ENCODE measurements at regions not wholly inside any gene's neighbourhood (a gene's known extent, or its start where the extent isn't known, plus 50 kb on each side); places are given as distances from the start of the nearest gene placed in this dataset.

DNA sequence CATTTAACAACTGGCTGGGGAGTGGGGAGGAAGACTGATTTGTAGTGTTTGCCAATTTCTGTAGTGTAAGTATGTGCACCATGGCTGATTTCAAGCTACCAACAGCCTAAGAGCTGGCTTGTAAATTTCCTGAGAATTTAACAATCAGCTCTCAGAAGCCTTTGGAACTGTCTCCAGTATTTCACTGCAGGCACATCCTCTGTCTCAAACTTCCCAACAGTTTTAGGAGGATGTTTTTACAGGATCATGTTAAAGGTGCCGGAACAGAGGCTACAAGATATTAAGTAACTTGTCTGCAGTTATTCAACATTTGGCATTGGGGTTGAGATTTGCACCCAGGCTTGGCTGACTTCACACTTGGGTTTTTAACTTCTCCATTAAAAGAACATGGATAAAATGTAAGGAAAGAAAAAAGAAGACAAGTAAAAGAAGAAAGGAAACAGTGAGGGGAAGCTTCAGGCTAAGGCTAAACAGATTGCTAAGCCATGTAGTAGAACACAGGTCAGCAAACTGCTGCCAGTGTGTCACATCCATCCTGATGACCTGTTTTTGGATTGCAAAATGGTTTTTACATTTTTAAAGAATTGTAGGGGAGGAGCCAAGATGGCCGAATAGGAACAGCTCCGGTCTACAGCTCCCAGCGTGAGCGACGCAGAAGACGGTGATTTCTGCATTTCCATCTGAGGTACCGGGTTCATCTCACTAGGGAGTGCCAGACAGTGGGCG is 204.8 kb upstream of the SESN3 start:
- Histone ChIP-seq H3K27ac (ENCODE audit: low read depth, low read length, poor library complexity, severe bottlenecking) (no peak overlapping the region), H3K9me3 (ENCODE audit: low read depth, low read length, poor library complexity, severe bottlenecking) (no peaks in the 10 kb centered on the region), H3K36me3 (ENCODE audit: insufficient read depth, low read length, poor library complexity, severe bottlenecking) (no peaks in the 10 kb centered on the region), H3K27me3 (replicated peaks; ENCODE audit: insufficient read depth, low read depth, low read length, poor library complexity) (peaks cover 17% of the 10 kb centered on the region), H3K4me3 (ENCODE audit: low read depth, low read length, poor library complexity, severe bottlenecking) (no peak overlapping the region), H3K4me1 (ENCODE audit: insufficient read depth, low read length, poor library complexity, severe bottlenecking) (no peaks in the 10 kb centered on the region)
- no peak for DNase-seq (ENCODE audit: low spot score)
- CTCF ChIA-PET, result no interaction called here
- POLR2A ChIA-PET (ENCODE audit: low non-redundant PET), result no interaction called here
- BruUV-seq (replicated peaks), result no TSS peak
- TF ChIP-seq, protein P1, sequence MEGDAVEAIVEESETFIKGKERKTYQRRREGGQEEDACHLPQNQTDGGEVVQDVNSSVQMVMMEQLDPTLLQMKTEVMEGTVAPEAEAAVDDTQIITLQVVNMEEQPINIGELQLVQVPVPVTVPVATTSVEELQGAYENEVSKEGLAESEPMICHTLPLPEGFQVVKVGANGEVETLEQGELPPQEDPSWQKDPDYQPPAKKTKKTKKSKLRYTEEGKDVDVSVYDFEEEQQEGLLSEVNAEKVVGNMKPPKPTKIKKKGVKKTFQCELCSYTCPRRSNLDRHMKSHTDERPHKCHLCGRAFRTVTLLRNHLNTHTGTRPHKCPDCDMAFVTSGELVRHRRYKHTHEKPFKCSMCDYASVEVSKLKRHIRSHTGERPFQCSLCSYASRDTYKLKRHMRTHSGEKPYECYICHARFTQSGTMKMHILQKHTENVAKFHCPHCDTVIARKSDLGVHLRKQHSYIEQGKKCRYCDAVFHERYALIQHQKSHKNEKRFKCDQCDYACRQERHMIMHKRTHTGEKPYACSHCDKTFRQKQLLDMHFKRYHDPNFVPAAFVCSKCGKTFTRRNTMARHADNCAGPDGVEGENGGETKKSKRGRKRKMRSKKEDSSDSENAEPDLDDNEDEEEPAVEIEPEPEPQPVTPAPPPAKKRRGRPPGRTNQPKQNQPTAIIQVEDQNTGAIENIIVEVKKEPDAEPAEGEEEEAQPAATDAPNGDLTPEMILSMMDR (conservative IDR thresholded peaks at IDR 0.05; ENCODE audit: low read depth, low read length), result no peak
- TF ChIP-seq EZH2 (IDR thresholded peaks at IDR 0.05; ENCODE audit: borderline replicate concordance, low read depth, low read length, poor library complexity, severe bottlenecking), result no peak
- intact Hi-C loops (cut with micrococcal nuclease; ENCODE audit: unreplicated experiment), result no loop called here

DNA sequence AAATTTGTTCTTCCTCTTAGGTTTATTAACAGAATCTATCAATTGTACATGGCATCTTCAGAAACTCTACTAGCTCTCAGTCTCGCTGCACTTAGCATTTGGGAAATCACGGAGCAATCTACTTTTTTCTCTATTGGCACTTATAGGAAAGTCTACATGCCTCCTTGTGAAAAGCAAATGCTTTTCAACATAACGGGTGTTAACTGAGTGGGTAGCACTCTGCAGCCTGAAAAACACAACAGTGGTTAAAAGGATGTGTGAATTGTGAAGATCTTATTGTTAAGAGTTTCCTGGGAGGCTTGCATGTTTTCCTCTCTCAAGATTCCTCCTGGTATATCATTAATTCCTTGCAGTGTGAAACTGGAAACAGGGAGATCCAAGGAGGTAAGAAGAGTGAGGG is 204.2 kb upstream of the SESN3 start:
- no TSS peak for BruUV-seq (replicated peaks)
- Histone ChIP-seq H3K27ac (ENCODE audit: low read depth, low read length, poor library complexity, severe bottlenecking) (no peak overlapping the region), H3K36me3 (ENCODE audit: insufficient read depth, low read length, poor library complexity, severe bottlenecking) (no peaks in the 10 kb centered on the region), H3K27me3 (replicated peaks; ENCODE audit: insufficient read depth, low read depth, low read length, poor library complexity) (peaks cover 17% of the 10 kb centered on the region), H3K9me3 (ENCODE audit: low read depth, low read length, poor library complexity, severe bottlenecking) (no peaks in the 10 kb centered on the region), H3K4me1 (ENCODE audit: insufficient read depth, low read length, poor library complexity, severe bottlenecking) (no peaks in the 10 kb centered on the region), H3K4me3 (ENCODE audit: low read depth, low read length, poor library complexity, severe bottlenecking) (no peak overlapping the region)
- TF ChIP-seq, protein P1 (conservative IDR thresholded peaks at IDR 0.05; ENCODE audit: low read depth, low read length), result no peak
- no peak for TF ChIP-seq EZH2 (IDR thresholded peaks at IDR 0.05; ENCODE audit: borderline replicate concordance, low read depth, low read length, poor library complexity, severe bottlenecking)
- CTCF ChIA-PET, result no interaction called here
- DNase-seq (ENCODE audit: low spot score), result no peak
- POLR2A ChIA-PET (ENCODE audit: low non-redundant PET), result no interaction called here
- intact Hi-C loops (cut with micrococcal nuclease; ENCODE audit: unreplicated experiment), result no loop called here

DNA sequence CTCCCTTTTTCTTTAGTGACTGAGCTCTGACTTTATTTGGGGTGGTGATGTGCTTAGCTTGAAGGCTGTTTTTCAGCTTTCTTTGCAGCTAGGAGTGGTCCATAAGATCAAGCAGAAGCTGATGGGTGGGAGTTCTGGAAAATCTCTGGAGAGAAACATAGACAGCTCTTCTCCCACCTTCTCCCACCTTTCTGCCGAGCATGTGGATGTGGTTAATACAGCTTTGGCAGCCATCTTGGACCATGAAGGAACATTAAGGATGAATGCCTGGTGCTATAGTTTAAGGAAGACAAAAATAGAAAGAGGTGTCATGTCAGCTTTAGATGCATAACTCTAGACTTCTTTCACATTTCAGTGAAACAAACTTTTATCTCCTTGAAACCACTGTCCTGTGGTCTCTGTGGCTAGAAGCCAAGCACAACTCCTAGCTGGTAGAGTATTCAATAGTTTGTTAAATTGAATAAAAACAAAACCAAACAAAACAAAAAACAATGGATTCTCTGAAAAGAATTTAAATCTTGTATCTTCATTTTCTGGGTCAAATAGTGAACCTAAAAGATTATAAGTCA is 203.6 kb upstream of the SESN3 start:
- Histone ChIP-seq H3K9me3 (ENCODE audit: low read depth, low read length, poor library complexity, severe bottlenecking) (no peaks in the 10 kb centered on the region), H3K4me3 (ENCODE audit: low read depth, low read length, poor library complexity, severe bottlenecking) (no peak overlapping the region), H3K27ac (ENCODE audit: low read depth, low read length, poor library complexity, severe bottlenecking) (no peak overlapping the region), H3K27me3 (replicated peaks; ENCODE audit: insufficient read depth, low read depth, low read length, poor library complexity) (peaks cover 17% of the 10 kb centered on the region), H3K4me1 (ENCODE audit: insufficient read depth, low read length, poor library complexity, severe bottlenecking) (no peaks in the 10 kb centered on the region), H3K36me3 (ENCODE audit: insufficient read depth, low read length, poor library complexity, severe bottlenecking) (no peaks in the 10 kb centered on the region)
- intact Hi-C loops (cut with micrococcal nuclease; ENCODE audit: unreplicated experiment), result no loop called here
- TF ChIP-seq, protein P1 (conservative IDR thresholded peaks at IDR 0.05; ENCODE audit: low read depth, low read length), result no peak
- no peak for TF ChIP-seq EZH2 (IDR thresholded peaks at IDR 0.05; ENCODE audit: borderline replicate concordance, low read depth, low read length, poor library complexity, severe bottlenecking)
- ChIA-PET CTCF (no interaction called here), POLR2A (ENCODE audit: low non-redundant PET) (no interaction called here)
- DNase-seq (ENCODE audit: low spot score), result no peak
- no TSS peak for BruUV-seq (replicated peaks)

Measured in A673 (cell line).